Kidney epithelial cell (primary cell): ENCODE measurements at regions not wholly inside any gene's neighbourhood (a gene's known extent, or its start where the extent isn't known, plus 50 kb on each side); places are given as distances from the start of the nearest gene placed in this dataset.

Experiments
- DNase-seq: peaks from one replicate; pipeline ENCODE4 v3.0.0-alpha.2; 2010; ENCODE audit warnings: low read depth
- H3K27me3 ChIP-seq: 2 replicates; pipeline ENCODE4 v1.6.0; 2011; ENCODE audit warnings: low read length; ENCODE audit not compliant: control insufficient read depth, insufficient read depth
- H3K36me3 ChIP-seq: 2 replicates; pipeline ENCODE4 v1.5.1; 2011; ENCODE audit warnings: low read length; ENCODE audit not compliant: control insufficient read depth, insufficient read depth
- H3K4me3 ChIP-seq: 2 replicates; pipeline ENCODE4 v1.5.1; 2011; ENCODE audit warnings: low read depth, mild to moderate bottlenecking, control low read depth, low read length
- CTCF ChIP-seq: IDR thresholded peaks from 2 replicates; pipeline ENCODE4 v1.5.1; 2011; ENCODE audit warnings: mild to moderate bottlenecking, moderate library complexity, low read length, control low read depth, inconsistent platforms; ENCODE audit not compliant: insufficient read depth, poor library complexity, severe bottlenecking

GRCh38 chr7:24214670-24215069 lies 69.3 kb upstream of the NPY start:
- H3K4me3 ChIP-seq, result no peak overlapping the region
- H3K27me3 ChIP-seq, result no peaks in the 10 kb centered on the region
- no peak for TF ChIP-seq CTCF
- DNase-seq, result no peak
- H3K36me3 ChIP-seq, result no peaks in the 10 kb centered on the region

DNA sequence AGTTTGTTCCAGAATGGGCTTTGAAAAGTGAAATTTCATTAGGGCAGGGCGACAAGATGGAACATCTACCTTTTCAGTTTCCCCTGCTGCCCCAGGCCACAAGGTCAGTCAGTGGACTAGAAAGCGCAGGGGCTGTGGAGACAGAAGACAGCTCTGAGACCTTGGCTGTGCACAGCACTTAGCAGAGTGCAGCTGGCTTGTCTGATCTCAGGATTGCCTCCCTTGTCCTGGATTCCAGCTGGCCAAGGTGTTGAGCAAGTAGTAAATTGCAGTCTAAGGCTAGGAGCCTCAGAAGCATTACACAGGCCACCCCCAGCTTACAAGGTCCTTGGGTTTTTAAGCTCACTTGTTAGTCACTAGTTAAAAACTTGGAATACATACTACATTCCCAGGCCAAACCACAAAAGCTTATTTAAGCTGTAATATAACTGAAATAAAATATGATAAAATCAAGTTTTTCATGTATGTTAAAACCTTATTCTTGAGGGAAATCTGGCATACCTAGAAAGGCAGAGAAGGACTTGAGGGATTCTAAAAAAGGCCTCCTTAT lies 67.3 kb upstream of the NPY start:
- TF ChIP-seq CTCF, result no peak
- Histone ChIP-seq H3K27me3 (no peaks in the 10 kb centered on the region), H3K36me3 (no peaks in the 10 kb centered on the region), H3K4me3 (no peak overlapping the region)
- DNase-seq, result no peak

- no peak for DNase-seq
- TF ChIP-seq CTCF, result no peak
- H3K27me3 ChIP-seq, result no peaks in the 10 kb centered on the region
- no peaks in the 10 kb centered on the region for H3K36me3 ChIP-seq
- no peak overlapping the region for H3K4me3 ChIP-seq
These were observed 62.5 kb upstream of the NPY start for GRCh38 chr7:24221500-24221899.

GRCh38 chr7:24227068-24227467 lies 56.9 kb upstream of the NPY start:
- no peak for DNase-seq
- Histone ChIP-seq H3K36me3 (no peaks in the 10 kb centered on the region), H3K27me3 (no peaks in the 10 kb centered on the region), H3K4me3 (no peak overlapping the region)
- no peak for TF ChIP-seq CTCF

- no peak for TF ChIP-seq CTCF
- no peaks in the 10 kb centered on the region for H3K27me3 ChIP-seq
- DNase-seq, result no peak
- H3K4me3 ChIP-seq, result no peak overlapping the region
- H3K36me3 ChIP-seq, result no peaks in the 10 kb centered on the region
These were observed 56.2 kb upstream of the NPY start for GRCh38 chr7:24227603-24228359.
